Thyroid gland (tissue), 4 donors: ENCODE measurements at regions not wholly inside any gene's neighbourhood (a gene's known extent, or its start where the extent isn't known, plus 50 kb on each side); places are given as distances from the start of the nearest gene placed in this dataset.

ENCODE experiments used
- DNase-seq, 2 donors: peaks; one replicate each; pipeline ENCODE4 v3.0.0-alpha.2; 2019
- H3K27ac ChIP-seq, 3 donors: fragments of 200-600 bp; sonication (generic); 1 replicate in 2 of 3; 2 replicates in 1 of 3; pipeline ENCODE4 v1.5.1; 2016 to 2019; ENCODE audit warnings: mild to moderate bottlenecking in 1 of 3, moderate library complexity in 1 of 3
- H3K27me3 ChIP-seq: fragments of 200-600 bp; sonication (generic); one replicate; pipeline ENCODE4 v1.5.1; 2019
- H3K36me3 ChIP-seq, 2 donors: fragments of 200-600 bp; sonication (generic); one replicate each; pipeline ENCODE4 v1.5.1; 2016 to 2019
- H3K4me1 ChIP-seq, 2 donors: fragments of 200-600 bp; sonication (generic); one replicate each; pipeline ENCODE4 v1.5.1; 2017 to 2019
- H3K4me3 ChIP-seq, 3 donors: fragments of 200-600 bp; sonication (generic); replicated peaks in 1 of 3; 1 replicate in 2 of 3; 2 replicates in 1 of 3; pipeline ENCODE4 v1.5.1; 2016; ENCODE audit warnings: mild to moderate bottlenecking in 1 of 3
- H3K9me3 ChIP-seq: fragments of 200-600 bp; sonication (generic); one replicate; pipeline ENCODE4 v1.5.1; 2017
- POLR2A ChIP-seq, 2 donors: fragments of 450-650 bp; IDR thresholded peaks; one replicate each; pipeline ENCODE4 v1.6.1; 2017; ENCODE audit warnings: antibody characterized with exemption in 2 of 2, mild to moderate bottlenecking in 2 of 2, moderate library complexity in 1 of 2
- WGBS, 2 donors: methylation state at CpG; one replicate each; pipeline ENCODE4 v1.1.5; 2017; 5-methylcytosine and 5-hydroxymethylcytosine counted together
- intact Hi-C: fragments of 100-400 bp; cut with DNase I; formaldehyde crosslinking; loops from one replicate; pipeline ENCODE4 v1.15.1; 2023
- TF ChIP-seq, protein P1 (sequence below), 6 experiments: fragments of 200-600 bp in 3 of 6; fragments of 450-650 bp in 3 of 6; sonication (generic) in 3 of 6; IDR thresholded peaks; one replicate each; pipeline ENCODE4 v1.5.1; 2016 to 2019; ENCODE audit warnings: antibody characterized with exemption in 6 of 6, mild to moderate bottlenecking in 2 of 6, inconsistent platforms in 1 of 6, moderate library complexity in 1 of 6

DNA sequence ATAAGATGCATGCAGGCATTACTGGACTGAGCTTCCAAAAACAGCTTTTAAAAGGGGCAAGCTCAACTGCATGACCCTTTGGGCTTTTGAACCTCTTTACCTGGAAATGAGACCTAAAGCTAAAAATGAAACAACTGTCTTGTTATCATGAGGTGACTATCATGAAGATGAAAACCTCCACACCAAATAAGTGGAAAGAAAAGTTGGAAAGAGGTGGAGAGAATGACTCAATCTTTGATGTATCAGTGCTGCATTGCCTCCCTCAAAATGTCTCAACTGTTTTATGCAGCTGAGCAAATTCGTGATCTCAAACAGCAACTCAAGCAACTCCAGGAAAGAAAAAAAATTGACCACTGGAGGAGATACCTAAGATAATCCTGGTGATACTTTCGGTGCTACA lies 307.1 kb downstream of the KBTBD8 start:
- Histone ChIP-seq H3K27me3 (no peaks in the 10 kb centered on the region), H3K4me3 (no peak overlapping the region), H3K27ac (no peak overlapping the region), H3K36me3 (no peaks in the 10 kb centered on the region), H3K9me3 (no peaks in the 10 kb centered on the region), H3K4me1 (no peaks in the 10 kb centered on the region)
- TF ChIP-seq, protein P1, sequence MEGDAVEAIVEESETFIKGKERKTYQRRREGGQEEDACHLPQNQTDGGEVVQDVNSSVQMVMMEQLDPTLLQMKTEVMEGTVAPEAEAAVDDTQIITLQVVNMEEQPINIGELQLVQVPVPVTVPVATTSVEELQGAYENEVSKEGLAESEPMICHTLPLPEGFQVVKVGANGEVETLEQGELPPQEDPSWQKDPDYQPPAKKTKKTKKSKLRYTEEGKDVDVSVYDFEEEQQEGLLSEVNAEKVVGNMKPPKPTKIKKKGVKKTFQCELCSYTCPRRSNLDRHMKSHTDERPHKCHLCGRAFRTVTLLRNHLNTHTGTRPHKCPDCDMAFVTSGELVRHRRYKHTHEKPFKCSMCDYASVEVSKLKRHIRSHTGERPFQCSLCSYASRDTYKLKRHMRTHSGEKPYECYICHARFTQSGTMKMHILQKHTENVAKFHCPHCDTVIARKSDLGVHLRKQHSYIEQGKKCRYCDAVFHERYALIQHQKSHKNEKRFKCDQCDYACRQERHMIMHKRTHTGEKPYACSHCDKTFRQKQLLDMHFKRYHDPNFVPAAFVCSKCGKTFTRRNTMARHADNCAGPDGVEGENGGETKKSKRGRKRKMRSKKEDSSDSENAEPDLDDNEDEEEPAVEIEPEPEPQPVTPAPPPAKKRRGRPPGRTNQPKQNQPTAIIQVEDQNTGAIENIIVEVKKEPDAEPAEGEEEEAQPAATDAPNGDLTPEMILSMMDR (IDR thresholded peaks at IDR 0.05) = no peak
- no peak for TF ChIP-seq POLR2A (IDR thresholded peaks at IDR 0.05)
- DNase-seq = no peak
- 72 to 76% methylated on average over 2 of the region's 2 CpGs for WGBS, 2 donors
- intact Hi-C loops = no loop called here

DNA sequence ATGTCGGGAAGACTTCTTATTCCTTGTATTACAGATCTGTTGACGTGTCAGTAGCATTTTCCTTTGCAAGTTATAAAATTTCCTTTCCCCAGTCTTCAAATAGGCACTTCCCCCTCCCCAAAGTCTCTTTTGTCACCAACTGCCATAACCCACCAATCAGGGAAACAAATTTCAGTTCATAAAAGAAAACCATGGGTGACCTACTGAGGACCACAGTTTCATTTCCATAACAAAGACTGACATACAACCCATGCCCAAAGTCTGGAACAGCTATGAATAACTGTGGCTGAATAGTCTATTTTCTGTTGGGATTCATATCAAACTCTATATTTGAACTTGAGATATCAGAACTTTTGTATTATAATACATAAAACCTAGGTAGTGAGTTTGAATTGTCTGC lies 307.8 kb downstream of the KBTBD8 start:
- no peak for DNase-seq
- intact Hi-C loops = no loop called here
- Histone ChIP-seq H3K27ac (no peak overlapping the region), H3K4me3 (no peak overlapping the region), H3K27me3 (no peaks in the 10 kb centered on the region), H3K36me3 (no peaks in the 10 kb centered on the region), H3K4me1 (no peaks in the 10 kb centered on the region), H3K9me3 (no peaks in the 10 kb centered on the region)
- 86 to 93% methylated on average over 2 of the region's 2 CpGs for WGBS, 2 donors
- no peak for TF ChIP-seq POLR2A (IDR thresholded peaks at IDR 0.05)
- TF ChIP-seq, protein P1 (IDR thresholded peaks at IDR 0.05) = no peak

DNA sequence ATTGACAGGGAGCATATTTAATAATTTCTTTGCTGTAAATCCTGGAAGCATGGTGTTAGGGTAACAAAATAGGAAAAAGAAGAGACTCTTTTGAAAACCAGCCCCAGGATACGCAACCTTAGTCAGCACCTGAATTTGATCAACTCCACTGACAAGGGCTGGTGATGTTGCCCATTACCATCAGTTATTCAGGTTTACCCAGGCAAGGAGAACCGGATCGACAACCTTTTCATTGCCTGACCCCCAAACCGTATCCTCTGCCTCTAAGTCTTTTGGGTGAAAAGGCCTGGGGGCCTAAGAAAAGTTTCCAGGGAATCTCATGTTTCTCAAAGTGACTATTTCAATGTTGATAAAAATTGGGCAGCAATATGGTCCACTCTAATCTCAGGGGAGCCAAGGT lies 313.3 kb downstream of the KBTBD8 start:
- Histone ChIP-seq H3K9me3 (no peaks in the 10 kb centered on the region), H3K4me3 (no peak overlapping the region), H3K36me3 (no peaks in the 10 kb centered on the region), H3K4me1 (no peaks in the 10 kb centered on the region), H3K27me3 (no peaks in the 10 kb centered on the region), H3K27ac (no peak overlapping the region)
- 71 to 80% methylated on average over 4 of the region's 4 CpGs for WGBS, 2 donors
- no peak for DNase-seq
- intact Hi-C loops = no loop called here
- TF ChIP-seq POLR2A (IDR thresholded peaks at IDR 0.05) = no peak
- TF ChIP-seq, protein P1 (IDR thresholded peaks at IDR 0.05) = no peak

DNA sequence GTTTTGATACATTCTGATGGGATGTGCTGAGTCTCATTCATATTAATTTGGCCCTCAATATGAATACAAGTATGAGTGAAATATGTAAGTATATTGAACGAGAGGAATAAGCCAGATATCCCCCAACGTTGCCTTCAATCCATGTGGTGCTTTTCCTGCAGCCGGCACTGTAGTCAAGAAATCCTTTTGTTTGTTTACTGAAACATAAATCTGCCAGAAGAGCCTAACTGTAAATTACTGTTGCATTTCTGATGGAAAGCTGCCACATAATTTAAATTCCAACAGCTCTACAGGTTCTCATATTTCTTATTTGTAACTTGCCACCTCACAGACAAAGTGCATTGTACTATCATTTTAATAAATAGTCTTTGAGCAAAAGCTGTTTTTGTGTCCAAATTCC lies 314.0 kb downstream of the KBTBD8 start:
- intact Hi-C loops = no loop called here
- no peak for DNase-seq
- Histone ChIP-seq H3K27ac (no peak overlapping the region), H3K4me3 (no peak overlapping the region), H3K9me3 (no peaks in the 10 kb centered on the region), H3K27me3 (no peaks in the 10 kb centered on the region), H3K4me1 (no peaks in the 10 kb centered on the region), H3K36me3 (no peaks in the 10 kb centered on the region)
- WGBS, 2 donors = 64 to 65% methylated on average over 3 of the region's 3 CpGs
- TF ChIP-seq POLR2A (IDR thresholded peaks at IDR 0.05) = no peak
- TF ChIP-seq, protein P1 (IDR thresholded peaks at IDR 0.05) = no peak

DNA sequence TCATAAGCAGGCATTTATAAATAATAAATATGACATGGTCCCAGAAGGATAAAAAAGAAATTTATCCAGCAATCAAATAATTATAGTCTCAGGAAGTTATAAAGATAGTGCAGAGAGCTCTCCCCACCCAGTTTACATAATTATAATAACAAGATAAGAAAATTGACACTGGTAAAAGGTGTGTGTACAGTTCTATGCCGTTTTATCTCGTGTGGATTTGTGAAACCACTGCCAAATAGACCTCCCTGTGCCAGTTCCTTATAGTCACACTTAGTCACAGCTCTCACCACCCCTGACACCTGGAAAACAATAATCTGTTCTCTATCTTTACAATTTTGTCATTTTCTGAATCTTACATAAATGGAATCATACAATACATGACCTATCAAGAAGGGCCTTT lies 320.1 kb downstream of the KBTBD8 start:
- no peak overlapping the region for H3K27ac ChIP-seq
- no peak for DNase-seq
- H3K4me1 ChIP-seq = no peaks in the 10 kb centered on the region
- no peaks in the 10 kb centered on the region for H3K27me3 ChIP-seq
- H3K36me3 ChIP-seq = no peaks in the 10 kb centered on the region
- no peak for TF ChIP-seq POLR2A (IDR thresholded peaks at IDR 0.05)
- TF ChIP-seq, protein P1 (IDR thresholded peaks at IDR 0.05) = no peak
- intact Hi-C loops = no loop called here
- H3K4me3 ChIP-seq = no peak overlapping the region
- 69 to 71% methylated on average over 2 of the region's 2 CpGs for whole genome bisulfite sequencing, 2 donors
- no peaks in the 10 kb centered on the region for H3K9me3 ChIP-seq
